Osteocyte (in vitro differentiated cells): ENCODE measurements at regions not wholly inside any gene's neighbourhood (a gene's known extent, or its start where the extent isn't known, plus 50 kb on each side); places are given as distances from the start of the nearest gene placed in this dataset.

Source experiments
- DNase-seq: peaks from one replicate; pipeline ENCODE4 v3.0.0; 2021; ENCODE audit warnings: mixed read lengths; ENCODE audit not compliant: unreplicated experiment; ENCODE audit errors: extremely low spot score
- H3K27ac Mint-ChIP-seq: one replicate; pipeline ENCODE4 v1.8.0; 2021; ENCODE audit warnings: mild to moderate bottlenecking, mixed read lengths; ENCODE audit not compliant: unreplicated experiment
- H3K27me3 Mint-ChIP-seq: one replicate; pipeline ENCODE4 v1.8.0; 2021; ENCODE audit warnings: mixed read lengths; ENCODE audit not compliant: unreplicated experiment
- H3K36me3 Mint-ChIP-seq: one replicate; pipeline ENCODE4 v1.8.0; 2021; ENCODE audit warnings: mixed read lengths; ENCODE audit not compliant: unreplicated experiment
- H3K4me1 Mint-ChIP-seq: one replicate; pipeline ENCODE4 v1.8.0; 2021; ENCODE audit warnings: mixed read lengths; ENCODE audit not compliant: unreplicated experiment
- H3K4me3 Mint-ChIP-seq: one replicate; pipeline ENCODE4 v1.8.0; 2021; ENCODE audit warnings: mild to moderate bottlenecking, moderate library complexity, mixed read lengths; ENCODE audit not compliant: unreplicated experiment
- H3K9me3 Mint-ChIP-seq: one replicate; pipeline ENCODE4 v1.8.0; 2021; ENCODE audit warnings: mixed read lengths; ENCODE audit not compliant: unreplicated experiment
- TF ChIP-seq, protein P1 (sequence below): fragments of 200-600 bp; sonication (generic); IDR thresholded peaks from 2 replicates; pipeline ENCODE4 v1.5.0; 2021; ENCODE audit warnings: antibody characterized with exemption, mild to moderate bottlenecking, moderate library complexity

DNA sequence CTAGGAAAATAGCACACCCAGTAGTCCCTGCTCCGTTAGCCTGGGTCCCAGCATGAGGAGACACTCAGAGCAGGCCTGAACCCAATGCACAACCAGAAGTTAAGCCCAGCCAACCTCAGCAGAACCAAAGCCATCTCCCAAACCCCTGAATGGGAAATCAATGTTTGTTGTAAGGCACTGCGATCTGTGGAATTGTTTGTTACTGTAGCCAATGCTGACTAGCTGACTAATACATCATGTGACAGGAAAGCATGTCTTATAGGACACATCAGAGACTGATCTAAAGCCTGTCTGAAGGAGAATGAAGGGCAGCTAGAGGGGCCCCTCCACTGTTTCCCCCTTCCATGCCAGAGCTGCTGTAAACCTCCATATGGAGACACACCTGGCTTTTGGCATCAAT lies 96.4 kb downstream of the MARCHF4 start:
- no peaks in the 10 kb centered on the region for H3K9me3 Mint-ChIP-seq
- H3K4me1 Mint-ChIP-seq, result peaks cover 2% of the 10 kb centered on the region
- H3K27me3 Mint-ChIP-seq, result no peaks in the 10 kb centered on the region
- H3K27ac Mint-ChIP-seq, result no peak overlapping the region
- TF ChIP-seq, protein P1, sequence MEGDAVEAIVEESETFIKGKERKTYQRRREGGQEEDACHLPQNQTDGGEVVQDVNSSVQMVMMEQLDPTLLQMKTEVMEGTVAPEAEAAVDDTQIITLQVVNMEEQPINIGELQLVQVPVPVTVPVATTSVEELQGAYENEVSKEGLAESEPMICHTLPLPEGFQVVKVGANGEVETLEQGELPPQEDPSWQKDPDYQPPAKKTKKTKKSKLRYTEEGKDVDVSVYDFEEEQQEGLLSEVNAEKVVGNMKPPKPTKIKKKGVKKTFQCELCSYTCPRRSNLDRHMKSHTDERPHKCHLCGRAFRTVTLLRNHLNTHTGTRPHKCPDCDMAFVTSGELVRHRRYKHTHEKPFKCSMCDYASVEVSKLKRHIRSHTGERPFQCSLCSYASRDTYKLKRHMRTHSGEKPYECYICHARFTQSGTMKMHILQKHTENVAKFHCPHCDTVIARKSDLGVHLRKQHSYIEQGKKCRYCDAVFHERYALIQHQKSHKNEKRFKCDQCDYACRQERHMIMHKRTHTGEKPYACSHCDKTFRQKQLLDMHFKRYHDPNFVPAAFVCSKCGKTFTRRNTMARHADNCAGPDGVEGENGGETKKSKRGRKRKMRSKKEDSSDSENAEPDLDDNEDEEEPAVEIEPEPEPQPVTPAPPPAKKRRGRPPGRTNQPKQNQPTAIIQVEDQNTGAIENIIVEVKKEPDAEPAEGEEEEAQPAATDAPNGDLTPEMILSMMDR, result no peak
- H3K4me3 Mint-ChIP-seq, result no peak overlapping the region
- DNase-seq, result no peak
- peaks cover 2% of the 10 kb centered on the region for H3K36me3 Mint-ChIP-seq

DNA sequence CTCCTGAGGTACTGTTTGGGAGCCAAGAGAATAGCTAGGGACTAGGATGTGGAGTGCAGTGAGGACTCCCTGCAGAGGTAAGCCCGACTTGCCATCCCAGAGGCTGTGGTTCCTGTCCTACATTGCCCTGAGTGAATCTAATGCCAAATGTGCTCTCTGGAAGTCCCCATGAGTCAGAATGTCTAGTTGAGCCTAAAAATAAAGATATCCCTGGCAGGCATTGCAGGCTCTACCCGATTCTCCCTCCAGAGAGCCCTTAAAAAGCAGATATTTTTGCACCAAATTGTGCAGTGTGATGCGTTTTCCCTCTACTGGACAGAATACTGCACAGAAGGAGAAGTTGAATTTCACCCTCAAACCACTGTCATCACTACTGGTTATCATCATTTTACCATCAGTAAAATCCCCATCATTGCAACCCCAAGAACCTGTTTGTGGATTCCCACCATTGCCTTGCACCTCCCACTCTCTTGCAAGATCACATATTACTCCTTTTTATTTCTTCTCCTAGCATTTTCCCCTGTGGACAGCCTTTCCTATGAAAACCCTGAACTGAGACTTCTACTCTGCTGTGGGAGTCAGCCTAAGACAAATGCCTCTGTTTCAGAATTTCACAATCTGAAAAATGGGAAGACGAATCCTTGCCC lies 98.0 kb downstream of the MARCHF4 start:
- Mint-ChIP-seq H3K27me3 (no peaks in the 10 kb centered on the region), H3K27ac (no peak overlapping the region), H3K4me1 (peaks cover 1% of the 10 kb centered on the region), H3K9me3 (no peaks in the 10 kb centered on the region), H3K36me3 (peaks cover 2% of the 10 kb centered on the region), H3K4me3 (no peak overlapping the region)
- TF ChIP-seq, protein P1, result no peak
- no peak for DNase-seq

DNA sequence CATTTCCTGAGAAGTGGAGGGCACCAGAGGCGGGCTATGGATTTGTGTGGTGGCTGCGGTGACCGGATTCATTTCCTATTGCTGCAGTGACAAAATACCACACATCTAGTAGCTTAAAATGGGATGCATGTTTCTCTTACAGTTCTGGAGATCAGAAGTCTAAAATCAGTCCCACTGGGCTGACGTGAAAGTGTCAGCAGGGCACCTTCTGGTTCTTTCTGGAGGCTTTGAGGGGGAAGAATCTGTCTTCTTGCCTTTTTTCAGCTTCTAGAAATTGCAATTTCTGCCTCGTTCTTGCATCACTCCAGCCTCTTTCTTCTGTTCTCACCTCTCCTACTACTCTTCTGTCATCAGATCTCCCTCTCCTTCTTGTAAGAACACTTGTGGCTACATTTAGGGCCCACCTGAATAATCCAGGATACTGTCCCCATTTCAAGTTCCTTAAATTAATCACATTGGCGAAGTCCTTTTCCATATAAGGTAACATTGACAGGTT lies 111.2 kb downstream of the MARCHF4 start:
- no peak overlapping the region for H3K4me3 Mint-ChIP-seq
- no peak overlapping the region for H3K27ac Mint-ChIP-seq
- H3K27me3 Mint-ChIP-seq, result no peaks in the 10 kb centered on the region
- no peaks in the 10 kb centered on the region for H3K4me1 Mint-ChIP-seq
- DNase-seq, result no peak
- no peaks in the 10 kb centered on the region for H3K36me3 Mint-ChIP-seq
- no peaks in the 10 kb centered on the region for H3K9me3 Mint-ChIP-seq
- TF ChIP-seq, protein P1, result no peak

DNA sequence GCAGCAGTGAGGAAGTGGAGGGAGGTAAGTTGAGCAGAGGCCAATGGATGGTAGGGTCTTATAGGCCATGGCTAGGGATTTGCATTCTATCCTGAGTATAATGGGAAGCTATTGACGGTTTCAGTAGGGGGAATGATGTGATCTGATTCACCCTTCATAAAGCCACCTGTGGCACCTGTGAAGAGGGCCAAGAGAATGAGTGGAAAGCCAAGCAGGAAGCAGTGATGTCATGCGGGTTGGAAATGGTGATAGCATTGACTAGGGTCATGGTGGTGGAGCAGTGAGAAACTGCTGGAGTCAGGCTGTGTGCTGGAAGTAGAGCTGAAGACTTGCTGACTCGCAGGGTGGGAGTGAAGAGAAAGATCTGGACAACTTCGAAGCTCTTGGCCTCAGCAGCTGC lies 111.7 kb downstream of the MARCHF4 start:
- TF ChIP-seq, protein P1, result no peak
- H3K27ac Mint-ChIP-seq, result no peak overlapping the region
- no peaks in the 10 kb centered on the region for H3K27me3 Mint-ChIP-seq
- H3K36me3 Mint-ChIP-seq, result no peaks in the 10 kb centered on the region
- H3K9me3 Mint-ChIP-seq, result no peaks in the 10 kb centered on the region
- DNase-seq, result no peak
- H3K4me3 Mint-ChIP-seq, result no peak overlapping the region
- H3K4me1 Mint-ChIP-seq, result no peaks in the 10 kb centered on the region

DNA sequence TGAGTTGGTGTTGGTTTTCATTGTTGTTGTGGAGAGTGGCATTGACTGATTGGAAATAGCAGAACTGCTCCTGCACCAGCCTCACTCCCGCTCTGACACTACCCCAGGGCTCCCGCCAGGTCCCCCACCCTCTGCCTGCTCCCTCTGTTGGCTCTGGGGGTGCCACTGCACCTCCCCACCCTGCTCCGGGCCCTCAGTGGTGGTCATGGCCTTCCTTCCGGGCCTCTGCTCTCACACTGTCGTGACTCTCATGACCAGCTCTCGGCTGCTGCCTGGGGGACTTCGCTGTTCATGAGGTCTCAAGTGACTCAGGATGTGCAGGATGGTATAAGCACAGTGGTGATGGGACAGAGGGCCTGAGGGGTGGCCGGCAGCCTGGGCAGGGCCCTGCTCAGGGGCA lies 113.2 kb downstream of the MARCHF4 start:
- Mint-ChIP-seq H3K27me3 (no peaks in the 10 kb centered on the region), H3K9me3 (no peaks in the 10 kb centered on the region), H3K4me1 (no peaks in the 10 kb centered on the region), H3K36me3 (no peaks in the 10 kb centered on the region), H3K4me3 (no peak overlapping the region), H3K27ac (no peak overlapping the region)
- TF ChIP-seq, protein P1, result no peak
- no peak for DNase-seq
